ENCODE measurements at regions not wholly inside any gene's neighbourhood (a gene's known extent, or its start where the extent isn't known, plus 50 kb on each side); places are given as distances from the start of the nearest gene placed in this dataset.

GRCh38 chr2:34980689-34981088 lies 1374.9 kb upstream of the CRIM1 start:
- no peak for DNase-seq (ENCODE audit: low spot score)

GRCh38 chr2:34979148-34979547 lies 1376.4 kb upstream of the CRIM1 start:
- DNase-seq (ENCODE audit: low spot score) = no peak

DNA sequence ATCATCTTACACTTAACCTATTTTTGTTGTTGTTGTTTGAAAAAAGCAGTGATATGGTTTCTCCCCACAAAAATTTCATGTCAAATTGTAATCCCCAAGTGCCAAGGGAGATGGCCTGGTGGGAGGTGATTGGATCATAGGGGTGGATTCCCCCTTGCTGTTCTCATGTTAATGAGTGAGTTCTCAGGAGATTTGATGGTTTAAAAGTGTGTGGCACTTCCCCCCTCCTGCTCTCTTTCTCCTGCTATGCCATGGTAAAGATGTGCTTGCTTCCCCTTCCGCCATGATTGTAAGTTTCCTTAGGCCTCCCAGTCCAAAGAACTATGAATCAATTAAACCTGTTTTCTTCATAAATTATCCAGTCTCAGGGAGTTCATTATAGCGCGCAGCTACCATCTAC lies 1362.7 kb upstream of the FAM98A start:
- DNase-seq (ENCODE audit: low spot score) = no peak

GRCh38 chr2:34954758-34955157 lies 1355.7 kb upstream of the FAM98A start:
- DNase-seq (ENCODE audit: low spot score) = no peak

DNA sequence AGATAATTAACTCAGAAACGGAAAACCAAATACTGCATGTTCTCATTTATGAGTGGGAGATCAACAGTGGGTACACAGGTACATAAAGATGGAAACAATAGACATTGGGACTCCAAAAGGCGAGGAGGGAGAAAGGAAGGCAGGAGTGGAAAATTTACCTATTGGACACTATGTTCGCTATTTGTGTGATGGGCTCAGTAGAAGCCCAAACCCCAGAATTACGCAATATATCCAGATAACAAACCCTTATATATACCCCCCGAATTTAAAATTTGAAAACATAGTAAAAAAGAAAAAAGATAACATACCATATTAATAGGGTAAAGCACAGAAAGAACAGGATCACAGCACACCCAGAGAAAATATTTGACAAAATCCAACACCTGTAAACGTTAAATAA lies 1351.7 kb upstream of the FAM98A start:
- DNase-seq (ENCODE audit: low spot score) = no peak

- no peak for DNase-seq (ENCODE audit: low spot score)
Measured at GRCh38 chr2:34949316-34949715, 1350.2 kb upstream of the FAM98A start.

GRCh38 chr2:34936089-34936488 lies 1337.0 kb upstream of the FAM98A start:
- DNase-seq (ENCODE audit: low spot score) = no peak

GRCh38 chr2:34912084-34912483 lies 1313.0 kb upstream of the FAM98A start:
- no peak for DNase-seq (ENCODE audit: low spot score)

- DNase-seq (ENCODE audit: low spot score) = no peak
Measured at GRCh38 chr2:34909992-34910705, 1311.0 kb upstream of the FAM98A start.

DNA sequence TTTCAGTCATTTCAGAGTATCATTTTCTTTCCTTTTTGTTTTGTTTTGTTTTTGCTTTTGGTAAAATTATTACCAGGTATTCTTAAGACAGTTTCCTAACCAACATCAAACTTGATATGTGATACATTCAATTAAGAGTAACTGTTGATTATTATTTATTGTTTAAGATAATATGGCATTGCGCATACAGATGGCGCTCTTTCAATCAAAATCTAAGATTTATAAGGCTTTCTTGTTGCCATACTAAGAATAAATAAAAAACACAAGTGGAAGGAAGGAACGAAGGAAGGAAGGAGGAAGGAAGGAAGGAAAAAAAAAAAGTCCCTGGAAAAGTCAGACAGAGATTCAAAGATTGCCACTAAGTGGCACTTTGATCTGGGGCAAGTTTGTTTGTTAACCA lies 1308.7 kb upstream of the FAM98A start:
- no peak for DNase-seq (ENCODE audit: low spot score)

- DNase-seq (ENCODE audit: low spot score) = no peak
Measured at GRCh38 chr2:34901739-34902138, 1302.6 kb upstream of the FAM98A start.

GRCh38 chr2:34899079-34899478 lies 1300.0 kb upstream of the FAM98A start:
- no peak for DNase-seq (ENCODE audit: low spot score)

- DNase-seq (ENCODE audit: low spot score) = no peak
Measured at GRCh38 chr2:34892766-34893165, 1293.7 kb upstream of the FAM98A start.

GRCh38 chr2:34892256-34892655 lies 1293.2 kb upstream of the FAM98A start:
- no peak for DNase-seq (ENCODE audit: low spot score)

GRCh38 chr2:34875091-34875745 lies 1276.1 kb upstream of the FAM98A start:
- no peak for DNase-seq (ENCODE audit: low spot score)

- no peak for DNase-seq (ENCODE audit: low spot score)
Measured at GRCh38 chr2:34853646-34854045, 1254.5 kb upstream of the FAM98A start.

GRCh38 chr2:34851804-34852203 lies 1252.7 kb upstream of the FAM98A start:
- DNase-seq (ENCODE audit: low spot score) = no peak

DNA sequence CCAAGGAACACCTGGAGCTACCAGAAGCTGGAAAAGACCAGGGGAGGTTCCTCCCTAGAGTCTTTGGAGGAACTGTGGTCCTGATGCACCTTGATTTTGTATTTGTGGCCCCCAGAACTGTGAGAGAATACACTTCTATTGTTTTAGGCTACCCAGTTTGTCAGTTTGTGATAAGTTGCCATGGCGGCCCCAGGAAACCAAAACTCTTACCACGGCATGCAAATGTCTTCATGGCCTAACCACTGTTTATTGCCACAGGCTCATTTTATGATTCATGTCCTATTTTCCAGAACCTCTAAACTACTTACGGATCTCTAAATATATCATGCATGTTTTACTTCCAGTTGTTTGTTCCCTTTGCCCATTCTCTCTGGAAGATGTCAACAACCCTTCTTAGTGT lies 1250.7 kb upstream of the FAM98A start:
- no peak for DNase-seq (ENCODE audit: low spot score)

DNA sequence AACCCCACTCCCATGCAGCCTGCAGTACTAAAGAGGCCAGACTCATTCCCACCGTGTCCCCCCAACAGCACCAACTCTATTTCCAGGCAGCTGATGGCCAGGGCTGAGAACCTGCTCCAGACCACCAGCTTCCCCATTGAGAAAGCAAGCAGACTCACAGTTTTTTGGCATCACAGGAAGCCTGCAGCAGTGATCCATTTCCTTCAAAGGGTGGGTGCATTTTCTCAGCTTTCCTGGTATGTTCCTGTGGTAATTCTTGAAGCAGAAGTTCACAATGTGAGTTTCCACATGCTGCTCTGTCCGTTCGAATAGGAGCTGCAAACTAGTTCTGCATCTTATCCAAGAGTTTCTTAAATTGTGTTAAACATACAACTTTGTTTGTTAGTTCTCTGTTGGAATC lies 1249.6 kb upstream of the FAM98A start:
- no peak for DNase-seq (ENCODE audit: low spot score)

GRCh38 chr2:34848132-34848531 lies 1249.0 kb upstream of the FAM98A start:
- DNase-seq (ENCODE audit: low spot score) = no peak

DNA sequence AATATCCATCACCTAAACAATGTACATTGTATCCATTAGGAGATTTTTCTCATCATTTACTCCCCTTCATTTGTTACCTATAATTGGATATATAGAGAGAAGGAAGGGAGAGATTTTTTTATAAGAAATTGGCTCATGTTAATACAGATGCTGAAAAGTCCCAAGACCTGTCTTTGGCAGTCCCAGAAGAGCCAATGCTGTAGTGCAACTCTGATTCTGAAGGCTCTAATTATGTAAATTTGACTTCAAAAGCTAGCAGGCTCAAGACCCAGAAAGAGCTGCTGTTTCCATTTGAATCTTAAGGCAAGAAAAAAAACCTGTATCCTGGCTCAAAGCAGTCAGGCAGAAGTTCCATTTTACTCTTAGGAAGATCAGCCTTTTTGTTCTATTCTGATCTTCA lies 1245.5 kb upstream of the FAM98A start:
- DNase-seq (ENCODE audit: low spot score) = no peak

DNA sequence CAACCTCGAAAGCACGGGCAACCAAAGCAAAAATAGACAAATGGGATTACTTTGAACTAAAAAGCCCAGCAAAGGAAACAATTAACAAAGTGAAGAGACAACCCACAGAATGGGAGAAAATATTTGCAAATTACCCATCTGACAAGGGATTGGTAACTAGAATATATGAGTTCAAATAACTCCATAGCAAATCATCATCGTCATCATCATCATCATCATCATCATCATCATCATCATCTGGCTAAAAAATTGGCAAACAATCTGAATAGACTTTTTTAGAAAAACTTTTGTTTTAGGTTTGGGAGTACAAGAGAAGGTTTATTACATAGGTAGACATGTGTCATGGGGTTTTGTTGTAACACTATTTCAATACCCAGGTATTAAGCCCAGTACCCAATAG lies 1239.3 kb upstream of the FAM98A start:
- no peak for DNase-seq (ENCODE audit: low spot score)

DNA sequence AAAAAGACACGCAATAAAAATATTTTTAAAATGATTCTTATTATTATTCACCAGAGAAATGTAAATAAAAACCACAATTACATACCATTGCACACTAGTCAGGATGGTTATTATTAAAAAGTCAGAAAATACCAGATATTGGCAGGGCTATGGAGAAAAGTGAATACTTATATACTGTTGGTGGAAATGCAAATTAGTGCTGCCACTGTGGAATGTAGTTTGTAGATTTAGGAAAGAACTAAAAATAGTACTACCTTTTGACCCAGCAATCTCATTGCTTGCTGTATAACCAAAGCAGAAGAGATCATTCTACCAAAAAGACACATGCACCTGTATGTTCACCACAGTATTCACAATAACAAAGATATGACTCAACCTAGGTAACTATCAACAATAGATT lies 1237.3 kb upstream of the FAM98A start:
- DNase-seq (ENCODE audit: low spot score) = no peak

GRCh38 chr2:34831096-34831495 lies 1232.0 kb upstream of the FAM98A start:
- DNase-seq (ENCODE audit: low spot score) = no peak

Measured in ureter (tissue), 1 donor.